Right lobe of liver (tissue), 6 donors: ENCODE measurements at regions not wholly inside any gene's neighbourhood (a gene's known extent, or its start where the extent isn't known, plus 50 kb on each side); places are given as distances from the start of the nearest gene placed in this dataset.

Source experiments
- ATAC-seq, 4 donors: fragments of 200-7000 bp; cut with Tn5 transposase; one replicate each; pipeline ENCODE4 v1.9.1; 2020; ENCODE audit warnings: mild to moderate bottlenecking in 4 of 4, moderate library complexity in 4 of 4
- DNase-seq, 3 donors: peaks; one replicate each; pipeline ENCODE4 v3.0.0-alpha.2; 2020
- H3K27ac ChIP-seq, 3 donors: fragments of 200-600 bp; one replicate each; pipeline ENCODE4 v1.8.0; 2022
- H3K27me3 ChIP-seq, 2 donors: fragments of 200-600 bp; one replicate each; pipeline ENCODE4 v1.8.0; 2022
- H3K36me3 ChIP-seq, 4 donors: fragments of 200-600 bp; sonication (generic) in 1 of 4; one replicate each; pipeline versions ENCODE4 v1.5.1 to v1.8.0; 2017 to 2022; ENCODE audit warnings: control low read depth in 1 of 4
- H3K4me1 ChIP-seq, 4 donors: fragments of 200-600 bp; sonication (generic) in 1 of 4; one replicate each; pipeline versions ENCODE4 v1.5.1 to v1.8.0; 2017 to 2022; ENCODE audit warnings: control low read depth in 1 of 4
- H3K4me3 ChIP-seq, 3 donors: fragments of 200-600 bp; one replicate each; pipeline ENCODE4 v1.8.0; 2022
- H3K9me3 ChIP-seq, 4 donors: fragments of 200-600 bp; sonication (generic) in 1 of 4; one replicate each; pipeline versions ENCODE4 v1.5.1 to v1.8.0; 2017 to 2022; ENCODE audit warnings: control low read depth in 1 of 4
- POLR2A ChIP-seq: fragments of 450-650 bp; IDR thresholded peaks from one replicate; pipeline ENCODE4 v1.6.1; 2017; ENCODE audit warnings: antibody characterized with exemption, mild to moderate bottlenecking
- WGBS: methylation state at CpG from one replicate; pipeline ENCODE4 v1.1.6; 2018; ENCODE audit warnings: low coverage, low lambda C conversion rate; ENCODE audit not compliant: insufficient coverage; ENCODE audit errors: missing lambda C conversion rate; 5-methylcytosine and 5-hydroxymethylcytosine counted together
- intact Hi-C, 2 donors: fragments of 100-400 bp; cut with DNase I; formaldehyde crosslinking; loops; one replicate each; pipeline versions ENCODE4 v1.11.2 to v1.14.1; 2022
- TF ChIP-seq, protein P1 (sequence below), 4 donors: fragments of 200-600 bp in 3 of 4; fragments of 450-650 bp in 1 of 4; IDR thresholded peaks; one replicate each; pipeline versions ENCODE4 v1.5.1 to v1.8.0; 2016 to 2022; ENCODE audit warnings: antibody characterized with exemption in 4 of 4, mild to moderate bottlenecking in 2 of 4
- donor health status: DM: no; HTN: yes; CAD: no.
- donor health status: DM: no; HTN: no; CAD: no.
- donor health status: DM: no; HTN: no; CAD: no.
- donor health status: DM: no; HTN: yes; CAD: no.
- donor health status: DM: no; HTN: yes; CAD: no.

DNA sequence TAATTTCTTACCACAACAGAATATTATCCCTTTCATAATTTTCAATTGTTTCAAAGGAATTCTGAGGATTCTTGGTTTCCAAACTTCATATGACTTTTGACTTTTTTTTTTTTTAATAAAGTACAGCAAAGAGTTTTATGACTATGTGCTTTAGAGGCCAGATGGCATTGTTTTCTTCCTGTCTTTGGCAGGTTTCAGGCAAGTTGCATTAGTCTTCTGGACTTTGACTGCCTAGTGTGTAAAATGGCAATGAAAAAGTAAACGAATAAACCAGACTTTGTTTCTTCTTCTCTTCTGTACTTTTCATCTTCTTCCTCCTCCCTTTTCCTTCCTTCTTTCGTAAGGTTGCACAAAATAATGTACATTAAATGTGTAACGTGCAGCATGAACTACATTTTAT, 172.6 kb upstream of the RBFOX1 start:
- Histone ChIP-seq H3K36me3 (no peaks in the 10 kb centered on the region), H3K4me1 (no peaks in the 10 kb centered on the region), H3K27me3 (no peaks in the 10 kb centered on the region), H3K4me3 (no peak overlapping the region), H3K9me3 (no peaks in the 10 kb centered on the region), H3K27ac (no peak overlapping the region)
- DNase-seq = no peak
- 30% methylated on average over 3 of the region's 3 CpGs for WGBS
- peak in 1 of 4 donors; percentile 59 for ATAC-seq
- intact Hi-C loops = no loop called here
- TF ChIP-seq POLR2A = no peak
- TF ChIP-seq, protein P1, sequence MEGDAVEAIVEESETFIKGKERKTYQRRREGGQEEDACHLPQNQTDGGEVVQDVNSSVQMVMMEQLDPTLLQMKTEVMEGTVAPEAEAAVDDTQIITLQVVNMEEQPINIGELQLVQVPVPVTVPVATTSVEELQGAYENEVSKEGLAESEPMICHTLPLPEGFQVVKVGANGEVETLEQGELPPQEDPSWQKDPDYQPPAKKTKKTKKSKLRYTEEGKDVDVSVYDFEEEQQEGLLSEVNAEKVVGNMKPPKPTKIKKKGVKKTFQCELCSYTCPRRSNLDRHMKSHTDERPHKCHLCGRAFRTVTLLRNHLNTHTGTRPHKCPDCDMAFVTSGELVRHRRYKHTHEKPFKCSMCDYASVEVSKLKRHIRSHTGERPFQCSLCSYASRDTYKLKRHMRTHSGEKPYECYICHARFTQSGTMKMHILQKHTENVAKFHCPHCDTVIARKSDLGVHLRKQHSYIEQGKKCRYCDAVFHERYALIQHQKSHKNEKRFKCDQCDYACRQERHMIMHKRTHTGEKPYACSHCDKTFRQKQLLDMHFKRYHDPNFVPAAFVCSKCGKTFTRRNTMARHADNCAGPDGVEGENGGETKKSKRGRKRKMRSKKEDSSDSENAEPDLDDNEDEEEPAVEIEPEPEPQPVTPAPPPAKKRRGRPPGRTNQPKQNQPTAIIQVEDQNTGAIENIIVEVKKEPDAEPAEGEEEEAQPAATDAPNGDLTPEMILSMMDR (IDR thresholded peaks at IDR 0.05) = no peak

DNA sequence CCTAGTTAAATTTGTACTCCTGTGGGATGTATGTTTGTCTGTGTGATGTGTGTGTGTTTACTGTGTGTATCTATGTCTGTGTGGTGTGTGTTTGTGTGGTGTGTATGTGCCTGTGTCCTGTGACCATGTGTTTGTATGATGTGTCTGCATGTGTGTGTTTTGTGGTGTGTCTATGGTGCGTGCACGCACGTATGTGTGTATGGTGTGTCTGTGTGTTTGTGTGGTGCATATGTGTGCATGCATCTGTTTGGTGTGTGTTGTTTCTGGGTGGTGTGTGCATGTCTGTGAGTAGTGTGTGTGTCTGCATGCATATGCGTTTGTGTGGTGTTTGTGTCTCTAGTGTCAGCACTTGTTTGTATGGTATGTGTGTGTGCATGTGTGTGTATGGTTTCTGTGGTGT, 174.2 kb upstream of the RBFOX1 start:
- Histone ChIP-seq H3K27me3 (no peaks in the 10 kb centered on the region), H3K4me1 (no peaks in the 10 kb centered on the region), H3K4me3 (no peak overlapping the region), H3K36me3 (no peaks in the 10 kb centered on the region), H3K27ac (no peak overlapping the region), H3K9me3 (no peaks in the 10 kb centered on the region)
- no peak for TF ChIP-seq POLR2A
- TF ChIP-seq, protein P1 (IDR thresholded peaks at IDR 0.05) = no peak
- ATAC-seq (no peak), DNase-seq (no peak)
- WGBS = 67% methylated on average over 1 of the region's 4 CpGs
- intact Hi-C loops = no loop called here

DNA sequence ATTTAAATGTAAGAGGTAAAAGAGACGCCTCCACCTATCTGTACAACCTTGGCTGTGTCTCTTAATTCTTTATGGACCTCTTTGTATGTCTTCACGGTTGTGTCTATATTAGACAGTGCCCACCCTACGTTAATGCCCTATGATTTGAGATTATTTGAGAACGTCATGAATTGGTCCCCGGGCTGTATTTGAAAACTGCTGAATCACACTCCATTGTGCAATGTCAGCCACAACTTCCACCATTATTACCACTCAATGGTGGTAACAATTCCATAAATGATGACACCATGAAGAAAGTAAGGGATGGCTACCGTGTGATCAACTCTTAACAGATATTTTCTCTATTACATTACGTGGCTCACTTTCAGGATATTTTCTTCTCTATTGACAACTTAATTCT, 182.4 kb upstream of the RBFOX1 start:
- H3K4me3 ChIP-seq = no peak overlapping the region
- no peak overlapping the region for H3K27ac ChIP-seq
- WGBS = 40% methylated on average over 6 of the region's 7 CpGs
- TF ChIP-seq POLR2A = no peak
- TF ChIP-seq, protein P1 (IDR thresholded peaks at IDR 0.05) = no peak
- ATAC-seq (no peak), DNase-seq (no peak)
- no peaks in the 10 kb centered on the region for H3K9me3 ChIP-seq
- H3K4me1 ChIP-seq = no peaks in the 10 kb centered on the region
- H3K27me3 ChIP-seq = no peaks in the 10 kb centered on the region
- intact Hi-C loops = no loop called here
- no peaks in the 10 kb centered on the region for H3K36me3 ChIP-seq

DNA sequence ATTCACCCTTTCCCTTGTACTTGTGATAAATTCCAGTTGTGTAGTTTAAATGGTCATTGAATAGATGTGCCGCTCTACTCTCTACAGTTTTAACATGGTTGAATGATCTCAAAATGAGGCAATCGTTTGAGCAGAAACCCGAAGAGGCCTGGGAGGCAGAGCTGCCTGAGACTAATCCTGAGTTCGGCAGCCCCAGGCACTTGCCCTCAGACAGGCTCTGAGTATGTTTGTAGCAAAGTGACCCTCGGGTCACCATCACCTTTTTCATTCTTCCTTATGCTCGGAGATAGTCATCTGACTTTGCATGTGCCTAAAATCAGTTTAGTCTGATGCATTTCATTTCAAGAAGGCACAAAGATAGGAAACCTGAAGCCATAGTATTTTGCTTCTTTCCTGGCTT, 184.0 kb upstream of the RBFOX1 start:
- no peak overlapping the region for H3K27ac ChIP-seq
- TF ChIP-seq POLR2A = no peak
- TF ChIP-seq, protein P1 (IDR thresholded peaks at IDR 0.05) = no peak
- no peaks in the 10 kb centered on the region for H3K4me1 ChIP-seq
- DNase-seq (no peak), ATAC-seq (no peak)
- H3K4me3 ChIP-seq = no peak overlapping the region
- no peaks in the 10 kb centered on the region for H3K27me3 ChIP-seq
- H3K9me3 ChIP-seq = no peaks in the 10 kb centered on the region
- 61% methylated on average over 5 of the region's 6 CpGs for WGBS
- intact Hi-C loops = no loop called here
- no peaks in the 10 kb centered on the region for H3K36me3 ChIP-seq

DNA sequence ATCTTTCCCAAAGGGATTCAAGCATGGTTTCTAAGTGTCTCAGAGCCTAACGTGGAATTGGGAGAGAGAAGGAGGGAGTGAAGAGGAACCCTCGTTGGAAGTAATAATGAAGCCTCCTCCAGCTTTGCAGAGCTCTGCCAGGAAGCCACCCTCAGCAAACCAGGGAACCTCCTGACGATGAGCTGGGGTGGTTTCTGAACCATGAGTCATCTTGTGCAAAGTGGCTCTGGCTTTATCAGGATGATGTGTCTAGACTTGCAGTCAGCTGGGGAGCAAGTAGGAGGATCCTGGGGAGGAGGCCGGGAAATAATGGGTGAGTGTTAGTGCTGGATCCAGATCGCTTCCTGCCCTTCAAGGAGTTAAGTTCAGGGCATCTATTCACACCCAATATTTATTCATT, 191.7 kb upstream of the RBFOX1 start:
- ATAC-seq (no peak), DNase-seq (no peak)
- no peaks in the 10 kb centered on the region for H3K36me3 ChIP-seq
- no peak overlapping the region for H3K4me3 ChIP-seq
- no peaks in the 10 kb centered on the region for H3K9me3 ChIP-seq
- H3K27ac ChIP-seq = no peak overlapping the region
- intact Hi-C loops = no loop called here
- TF ChIP-seq, protein P1 (IDR thresholded peaks at IDR 0.05) = no peak
- no peak for TF ChIP-seq POLR2A
- no peaks in the 10 kb centered on the region for H3K4me1 ChIP-seq
- no peaks in the 10 kb centered on the region for H3K27me3 ChIP-seq
- WGBS = 38% methylated on average over 4 of the region's 5 CpGs
